ENCODE measurements at regions not wholly inside any gene's neighbourhood (a gene's known extent, or its start where the extent isn't known, plus 50 kb on each side); places are given as distances from the start of the nearest gene placed in this dataset.
"Not testable (repeated sequence)": the region's sequence is repeated elsewhere in the genome, so short reads cannot be mapped to it uniquely, and the experiment has no call there.

GRCh38 chr6:3977875-3978711 is 100.8 kb downstream of the FAM217A start:
- DNase-seq (peak in 1 of 2 donors; percentile 24), ATAC-seq (peak; percentile 75 to 92 (median 86))
- TF ChIP-seq CTCF (IDR thresholded peaks at IDR 0.05) = peak; percentile 22 to 73 (median 64)
- no peaks in the 10 kb centered on the region for H3K36me3 ChIP-seq
- H3K4me1 ChIP-seq = peaks cover 0 to 5% (median 0%) of the 10 kb centered on the region in 9 donors
- no peaks in the 10 kb centered on the region for H3K9me3 ChIP-seq
- intact Hi-C loops (cut with DNase I) = loop anchor here in 4 of 10 donors (5.0 to 10.0 kb wide), 4 partner anchors 36 to 693 kb away; partner anchors contain the start of gene FAM50B (in 1 of the 4)
- 50 to 56% methylated on average over 16 of the region's 16 CpGs for WGBS, 2 donors
- H3K4me3 ChIP-seq = no peak overlapping the region
- no peak overlapping the region for H3K27ac ChIP-seq
- no peaks in the 10 kb centered on the region for H3K27me3 ChIP-seq

GRCh38 chr6:3978966-3979365 is 100.0 kb downstream of the FAM217A start:
- not testable (repeated sequence) for H3K9me3 ChIP-seq, ATAC-seq, H3K27ac ChIP-seq, H3K36me3 ChIP-seq, H3K4me1 ChIP-seq, H3K4me3 ChIP-seq, DNase-seq, H3K27me3 ChIP-seq
- intact Hi-C loops (cut with DNase I) = loop anchor here in 4 of 10 donors (5.0 to 10.0 kb wide), 4 partner anchors 37 to 694 kb away; partner anchors contain the start of gene FAM50B (in 1 of the 4)
- 86 to 90% methylated on average over 1 of the region's 1 CpG for WGBS, 2 donors

GRCh38 chr6:3981917-3982316 is 97.0 kb downstream of the FAM217A start:
- intact Hi-C loops (cut with DNase I) = loop anchor here in 2 of 10 donors (10.0 kb wide), 3 partner anchors 137 to 707 kb away; partner anchors contain the start of gene FAM50B (in 1 of the 2)
- Histone ChIP-seq H3K36me3 (no peaks in the 10 kb centered on the region), H3K4me3 (no peak overlapping the region), H3K27ac (no peak overlapping the region), H3K4me1 (peaks cover 0 to 9% (median 6%) of the 10 kb centered on the region in 9 donors), H3K9me3 (no peaks in the 10 kb centered on the region), H3K27me3 (no peaks in the 10 kb centered on the region)
- TF ChIP-seq CTCF (IDR thresholded peaks at IDR 0.05) = no peak
- DNase-seq (no peak), ATAC-seq (no peak)

- ATAC-seq (no peak), DNase-seq (no peak)
- Histone ChIP-seq H3K36me3 (no peaks in the 10 kb centered on the region), H3K4me3 (no peak overlapping the region), H3K9me3 (no peaks in the 10 kb centered on the region), H3K27ac (no peak overlapping the region), H3K4me1 (peaks cover 0 to 12% (median 6%) of the 10 kb centered on the region in 9 donors), H3K27me3 (no peaks in the 10 kb centered on the region)
- no peak for TF ChIP-seq CTCF (IDR thresholded peaks at IDR 0.05)
- intact Hi-C loops (cut with DNase I) = loop anchor here in 2 of 10 donors (10.0 kb wide), 3 partner anchors 139 to 709 kb away; partner anchors contain the start of gene FAM50B (in 1 of the 2)
- WGBS, 2 donors = 94 to 95% methylated on average over 2 of the region's 2 CpGs
Measured at GRCh38 chr6:3983778-3984177, 95.2 kb downstream of the FAM217A start.

Measured in heart right ventricle (tissue), 16 donors.